ENCODE measurements at regions not wholly inside any gene's neighbourhood (a gene's known extent, or its start where the extent isn't known, plus 50 kb on each side); places are given as distances from the start of the nearest gene placed in this dataset.

DNA sequence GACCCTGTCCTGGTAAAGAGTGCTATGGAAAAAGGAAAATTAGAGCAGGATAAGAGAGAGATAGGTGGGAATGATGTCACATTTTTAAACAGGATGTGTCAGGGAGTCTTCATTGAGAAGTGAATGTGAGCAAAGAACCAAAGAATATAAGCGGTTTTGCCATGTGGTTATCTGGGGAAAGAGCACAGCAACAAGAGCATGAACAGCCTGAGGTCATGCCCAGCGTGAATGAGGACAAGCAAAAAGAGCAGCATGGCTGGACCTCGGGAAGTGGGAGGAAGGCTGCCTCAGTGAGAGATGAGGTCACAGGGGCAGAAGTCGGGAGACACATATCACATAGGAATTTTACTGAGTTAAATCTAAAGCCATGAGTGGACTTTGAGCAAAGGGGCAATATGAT is 82.8 kb upstream of the HES1 start:
- no peak for TF ChIP-seq EZH2 (IDR thresholded peaks at IDR 0.05; ENCODE audit: low read depth, unreplicated experiment)
- TF ChIP-seq, protein P1, sequence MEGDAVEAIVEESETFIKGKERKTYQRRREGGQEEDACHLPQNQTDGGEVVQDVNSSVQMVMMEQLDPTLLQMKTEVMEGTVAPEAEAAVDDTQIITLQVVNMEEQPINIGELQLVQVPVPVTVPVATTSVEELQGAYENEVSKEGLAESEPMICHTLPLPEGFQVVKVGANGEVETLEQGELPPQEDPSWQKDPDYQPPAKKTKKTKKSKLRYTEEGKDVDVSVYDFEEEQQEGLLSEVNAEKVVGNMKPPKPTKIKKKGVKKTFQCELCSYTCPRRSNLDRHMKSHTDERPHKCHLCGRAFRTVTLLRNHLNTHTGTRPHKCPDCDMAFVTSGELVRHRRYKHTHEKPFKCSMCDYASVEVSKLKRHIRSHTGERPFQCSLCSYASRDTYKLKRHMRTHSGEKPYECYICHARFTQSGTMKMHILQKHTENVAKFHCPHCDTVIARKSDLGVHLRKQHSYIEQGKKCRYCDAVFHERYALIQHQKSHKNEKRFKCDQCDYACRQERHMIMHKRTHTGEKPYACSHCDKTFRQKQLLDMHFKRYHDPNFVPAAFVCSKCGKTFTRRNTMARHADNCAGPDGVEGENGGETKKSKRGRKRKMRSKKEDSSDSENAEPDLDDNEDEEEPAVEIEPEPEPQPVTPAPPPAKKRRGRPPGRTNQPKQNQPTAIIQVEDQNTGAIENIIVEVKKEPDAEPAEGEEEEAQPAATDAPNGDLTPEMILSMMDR (conservative IDR thresholded peaks at IDR 0.05; ENCODE audit: low read depth in 2 of 2), result no peak
- no peak for TF ChIP-seq EZH2phosphoT487 (IDR thresholded peaks at IDR 0.05; ENCODE audit: unreplicated experiment)
- TF ChIP-seq ZNF114 (CRISPR knock-in tag; IDR thresholded peaks at IDR 0.05), result no peak
- no peak for TF ChIP-seq POLR2AphosphoS5 (IDR thresholded peaks at IDR 0.05; ENCODE audit: low read depth)
- TF ChIP-seq, protein P2, sequence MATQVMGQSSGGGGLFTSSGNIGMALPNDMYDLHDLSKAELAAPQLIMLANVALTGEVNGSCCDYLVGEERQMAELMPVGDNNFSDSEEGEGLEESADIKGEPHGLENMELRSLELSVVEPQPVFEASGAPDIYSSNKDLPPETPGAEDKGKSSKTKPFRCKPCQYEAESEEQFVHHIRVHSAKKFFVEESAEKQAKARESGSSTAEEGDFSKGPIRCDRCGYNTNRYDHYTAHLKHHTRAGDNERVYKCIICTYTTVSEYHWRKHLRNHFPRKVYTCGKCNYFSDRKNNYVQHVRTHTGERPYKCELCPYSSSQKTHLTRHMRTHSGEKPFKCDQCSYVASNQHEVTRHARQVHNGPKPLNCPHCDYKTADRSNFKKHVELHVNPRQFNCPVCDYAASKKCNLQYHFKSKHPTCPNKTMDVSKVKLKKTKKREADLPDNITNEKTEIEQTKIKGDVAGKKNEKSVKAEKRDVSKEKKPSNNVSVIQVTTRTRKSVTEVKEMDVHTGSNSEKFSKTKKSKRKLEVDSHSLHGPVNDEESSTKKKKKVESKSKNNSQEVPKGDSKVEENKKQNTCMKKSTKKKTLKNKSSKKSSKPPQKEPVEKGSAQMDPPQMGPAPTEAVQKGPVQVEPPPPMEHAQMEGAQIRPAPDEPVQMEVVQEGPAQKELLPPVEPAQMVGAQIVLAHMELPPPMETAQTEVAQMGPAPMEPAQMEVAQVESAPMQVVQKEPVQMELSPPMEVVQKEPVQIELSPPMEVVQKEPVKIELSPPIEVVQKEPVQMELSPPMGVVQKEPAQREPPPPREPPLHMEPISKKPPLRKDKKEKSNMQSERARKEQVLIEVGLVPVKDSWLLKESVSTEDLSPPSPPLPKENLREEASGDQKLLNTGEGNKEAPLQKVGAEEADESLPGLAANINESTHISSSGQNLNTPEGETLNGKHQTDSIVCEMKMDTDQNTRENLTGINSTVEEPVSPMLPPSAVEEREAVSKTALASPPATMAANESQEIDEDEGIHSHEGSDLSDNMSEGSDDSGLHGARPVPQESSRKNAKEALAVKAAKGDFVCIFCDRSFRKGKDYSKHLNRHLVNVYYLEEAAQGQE (IDR thresholded peaks at IDR 0.05; ENCODE audit: unreplicated experiment), result no peak
- TF ChIP-seq JUNB (IDR thresholded peaks at IDR 0.05; ENCODE audit: unreplicated experiment), result no peak
- no peak for TF ChIP-seq CREB1 (CRISPR knock-in tag; IDR thresholded peaks at IDR 0.05; ENCODE audit: low read depth)
- TF ChIP-seq, protein P3, sequence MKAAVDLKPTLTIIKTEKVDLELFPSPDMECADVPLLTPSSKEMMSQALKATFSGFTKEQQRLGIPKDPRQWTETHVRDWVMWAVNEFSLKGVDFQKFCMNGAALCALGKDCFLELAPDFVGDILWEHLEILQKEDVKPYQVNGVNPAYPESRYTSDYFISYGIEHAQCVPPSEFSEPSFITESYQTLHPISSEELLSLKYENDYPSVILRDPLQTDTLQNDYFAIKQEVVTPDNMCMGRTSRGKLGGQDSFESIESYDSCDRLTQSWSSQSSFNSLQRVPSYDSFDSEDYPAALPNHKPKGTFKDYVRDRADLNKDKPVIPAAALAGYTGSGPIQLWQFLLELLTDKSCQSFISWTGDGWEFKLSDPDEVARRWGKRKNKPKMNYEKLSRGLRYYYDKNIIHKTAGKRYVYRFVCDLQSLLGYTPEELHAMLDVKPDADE (IDR thresholded peaks at IDR 0.05), result no peak
- no peak for TF ChIP-seq STAT1 (IDR thresholded peaks at IDR 0.05; ENCODE audit: unreplicated experiment)
- no peak for TF ChIP-seq ZNF331 (CRISPR knock-in tag; IDR thresholded peaks at IDR 0.05; ENCODE audit: low read depth)
- TF ChIP-seq, protein P4, sequence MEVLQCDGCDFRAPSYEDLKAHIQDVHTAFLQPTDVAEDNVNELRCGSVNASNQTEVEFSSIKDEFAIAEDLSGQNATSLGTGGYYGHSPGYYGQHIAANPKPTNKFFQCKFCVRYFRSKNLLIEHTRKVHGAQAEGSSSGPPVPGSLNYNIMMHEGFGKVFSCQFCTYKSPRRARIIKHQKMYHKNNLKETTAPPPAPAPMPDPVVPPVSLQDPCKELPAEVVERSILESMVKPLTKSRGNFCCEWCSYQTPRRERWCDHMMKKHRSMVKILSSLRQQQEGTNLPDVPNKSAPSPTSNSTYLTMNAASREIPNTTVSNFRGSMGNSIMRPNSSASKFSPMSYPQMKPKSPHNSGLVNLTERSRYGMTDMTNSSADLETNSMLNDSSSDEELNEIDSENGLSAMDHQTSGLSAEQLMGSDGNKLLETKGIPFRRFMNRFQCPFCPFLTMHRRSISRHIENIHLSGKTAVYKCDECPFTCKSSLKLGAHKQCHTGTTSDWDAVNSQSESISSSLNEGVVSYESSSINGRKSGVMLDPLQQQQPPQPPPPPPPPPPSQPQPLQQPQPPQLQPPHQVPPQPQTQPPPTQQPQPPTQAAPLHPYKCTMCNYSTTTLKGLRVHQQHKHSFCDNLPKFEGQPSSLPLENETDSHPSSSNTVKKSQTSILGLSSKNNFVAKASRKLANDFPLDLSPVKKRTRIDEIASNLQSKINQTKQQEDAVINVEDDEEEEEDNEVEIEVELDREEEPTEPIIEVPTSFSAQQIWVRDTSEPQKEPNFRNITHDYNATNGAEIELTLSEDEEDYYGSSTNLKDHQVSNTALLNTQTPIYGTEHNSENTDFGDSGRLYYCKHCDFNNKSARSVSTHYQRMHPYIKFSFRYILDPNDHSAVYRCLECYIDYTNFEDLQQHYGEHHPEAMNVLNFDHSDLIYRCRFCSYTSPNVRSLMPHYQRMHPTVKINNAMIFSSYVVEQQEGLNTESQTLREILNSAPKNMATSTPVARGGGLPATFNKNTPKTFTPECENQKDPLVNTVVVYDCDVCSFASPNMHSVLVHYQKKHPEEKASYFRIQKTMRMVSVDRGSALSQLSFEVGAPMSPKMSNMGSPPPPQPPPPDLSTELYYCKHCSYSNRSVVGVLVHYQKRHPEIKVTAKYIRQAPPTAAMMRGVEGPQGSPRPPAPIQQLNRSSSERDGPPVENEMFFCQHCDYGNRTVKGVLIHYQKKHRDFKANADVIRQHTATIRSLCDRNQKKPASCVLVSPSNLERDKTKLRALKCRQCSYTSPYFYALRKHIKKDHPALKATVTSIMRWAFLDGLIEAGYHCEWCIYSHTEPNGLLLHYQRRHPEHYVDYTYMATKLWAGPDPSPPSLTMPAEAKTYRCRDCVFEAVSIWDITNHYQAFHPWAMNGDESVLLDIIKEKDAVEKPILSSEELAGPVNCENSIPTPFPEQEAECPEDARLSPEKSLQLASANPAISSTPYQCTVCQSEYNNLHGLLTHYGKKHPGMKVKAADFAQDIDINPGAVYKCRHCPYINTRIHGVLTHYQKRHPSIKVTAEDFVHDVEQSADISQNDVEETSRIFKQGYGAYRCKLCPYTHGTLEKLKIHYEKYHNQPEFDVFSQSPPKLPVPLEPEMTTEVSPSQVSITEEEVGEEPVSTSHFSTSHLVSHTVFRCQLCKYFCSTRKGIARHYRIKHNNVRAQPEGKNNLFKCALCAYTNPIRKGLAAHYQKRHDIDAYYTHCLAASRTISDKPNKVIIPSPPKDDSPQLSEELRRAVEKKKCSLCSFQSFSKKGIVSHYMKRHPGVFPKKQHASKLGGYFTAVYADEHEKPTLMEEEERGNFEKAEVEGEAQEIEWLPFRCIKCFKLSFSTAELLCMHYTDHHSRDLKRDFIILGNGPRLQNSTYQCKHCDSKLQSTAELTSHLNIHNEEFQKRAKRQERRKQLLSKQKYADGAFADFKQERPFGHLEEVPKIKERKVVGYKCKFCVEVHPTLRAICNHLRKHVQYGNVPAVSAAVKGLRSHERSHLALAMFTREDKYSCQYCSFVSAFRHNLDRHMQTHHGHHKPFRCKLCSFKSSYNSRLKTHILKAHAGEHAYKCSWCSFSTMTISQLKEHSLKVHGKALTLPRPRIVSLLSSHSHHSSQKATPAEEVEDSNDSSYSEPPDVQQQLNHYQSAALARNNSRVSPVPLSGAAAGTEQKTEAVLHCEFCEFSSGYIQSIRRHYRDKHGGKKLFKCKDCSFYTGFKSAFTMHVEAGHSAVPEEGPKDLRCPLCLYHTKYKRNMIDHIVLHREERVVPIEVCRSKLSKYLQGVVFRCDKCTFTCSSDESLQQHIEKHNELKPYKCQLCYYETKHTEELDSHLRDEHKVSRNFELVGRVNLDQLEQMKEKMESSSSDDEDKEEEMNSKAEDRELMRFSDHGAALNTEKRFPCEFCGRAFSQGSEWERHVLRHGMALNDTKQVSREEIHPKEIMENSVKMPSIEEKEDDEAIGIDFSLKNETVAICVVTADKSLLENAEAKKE (CRISPR knock-in tag; IDR thresholded peaks at IDR 0.05), result no peak
